ENCODE measurements at regions not wholly inside any gene's neighbourhood (a gene's known extent, or its start where the extent isn't known, plus 50 kb on each side); places are given as distances from the start of the nearest gene placed in this dataset.

DNA sequence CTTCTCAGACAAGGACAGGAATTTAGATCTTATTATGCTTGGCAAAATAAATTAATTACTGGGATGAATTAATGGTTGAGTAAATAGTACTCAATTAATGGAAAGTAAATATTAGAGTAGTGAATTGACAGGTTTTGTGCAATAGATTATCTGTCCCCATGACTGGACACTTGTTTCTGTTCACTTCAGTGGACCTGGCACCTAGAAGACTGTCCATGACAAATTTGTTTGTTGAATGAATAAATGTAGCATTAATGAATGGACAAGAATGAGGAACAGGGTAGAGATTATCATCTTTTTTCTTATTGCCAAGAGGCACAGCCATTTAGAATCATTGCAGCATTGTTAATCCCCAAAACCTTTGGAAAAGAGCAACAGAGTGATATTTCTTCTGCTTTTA, 570.0 kb upstream of the CRIM1 start:
- TF ChIP-seq, protein P1, sequence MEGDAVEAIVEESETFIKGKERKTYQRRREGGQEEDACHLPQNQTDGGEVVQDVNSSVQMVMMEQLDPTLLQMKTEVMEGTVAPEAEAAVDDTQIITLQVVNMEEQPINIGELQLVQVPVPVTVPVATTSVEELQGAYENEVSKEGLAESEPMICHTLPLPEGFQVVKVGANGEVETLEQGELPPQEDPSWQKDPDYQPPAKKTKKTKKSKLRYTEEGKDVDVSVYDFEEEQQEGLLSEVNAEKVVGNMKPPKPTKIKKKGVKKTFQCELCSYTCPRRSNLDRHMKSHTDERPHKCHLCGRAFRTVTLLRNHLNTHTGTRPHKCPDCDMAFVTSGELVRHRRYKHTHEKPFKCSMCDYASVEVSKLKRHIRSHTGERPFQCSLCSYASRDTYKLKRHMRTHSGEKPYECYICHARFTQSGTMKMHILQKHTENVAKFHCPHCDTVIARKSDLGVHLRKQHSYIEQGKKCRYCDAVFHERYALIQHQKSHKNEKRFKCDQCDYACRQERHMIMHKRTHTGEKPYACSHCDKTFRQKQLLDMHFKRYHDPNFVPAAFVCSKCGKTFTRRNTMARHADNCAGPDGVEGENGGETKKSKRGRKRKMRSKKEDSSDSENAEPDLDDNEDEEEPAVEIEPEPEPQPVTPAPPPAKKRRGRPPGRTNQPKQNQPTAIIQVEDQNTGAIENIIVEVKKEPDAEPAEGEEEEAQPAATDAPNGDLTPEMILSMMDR (conservative IDR thresholded peaks at IDR 0.05; ENCODE audit: low read depth, low read length) = no peak
- no peak for TF ChIP-seq EZH2 (IDR thresholded peaks at IDR 0.05; ENCODE audit: borderline replicate concordance, low read depth, low read length, poor library complexity, severe bottlenecking)
